Posterior cingulate gyrus (tissue), 11 donors: ENCODE measurements at regions not wholly inside any gene's neighbourhood (a gene's known extent, or its start where the extent isn't known, plus 50 kb on each side); places are given as distances from the start of the nearest gene placed in this dataset.

Experiments used
- DNase-seq, 10 donors: peaks; one replicate each; pipeline versions ENCODE4 v3.0.0 to v3.0.0-alpha.2; 2020 to 2021; ENCODE audit warnings: mixed read lengths in 3 of 10
- intact Hi-C: fragments of 100-400 bp; cut with DNase I; formaldehyde crosslinking; loops from one replicate; pipeline ENCODE4 v1.15.1; 2023

GRCh38 chr16:65297453-65297852, 175.6 kb upstream of the CDH11 start:
- no peak for DNase-seq
- intact Hi-C loops: no loop called here

- intact Hi-C loops: no loop called here
- DNase-seq: no peak
These were observed 173.7 kb upstream of the CDH11 start for GRCh38 chr16:65295527-65295926.

GRCh38 chr16:65294708-65295107, 172.8 kb upstream of the CDH11 start:
- intact Hi-C loops: no loop called here
- DNase-seq: no peak

GRCh38 chr16:65294165-65294564, 172.3 kb upstream of the CDH11 start:
- no peak for DNase-seq
- intact Hi-C loops: no loop called here

- no peak for DNase-seq
- intact Hi-C loops: no loop called here
These were observed 167.2 kb upstream of the CDH11 start for GRCh38 chr16:65289022-65289421.

GRCh38 chr16:65287307-65287706, 165.4 kb upstream of the CDH11 start:
- DNase-seq: no peak
- intact Hi-C loops: no loop called here

- DNase-seq: no peak
- intact Hi-C loops: no loop called here
These were observed 163.5 kb upstream of the CDH11 start for GRCh38 chr16:65285128-65286048.

- intact Hi-C loops: no loop called here
- no peak for DNase-seq
These were observed 162.8 kb upstream of the CDH11 start for GRCh38 chr16:65284626-65285025.

GRCh38 chr16:65283181-65283651, 161.4 kb upstream of the CDH11 start:
- DNase-seq: no peak
- intact Hi-C loops: no loop called here

- DNase-seq: no peak
- intact Hi-C loops: no loop called here
These were observed 159.7 kb upstream of the CDH11 start for GRCh38 chr16:65281586-65281985.

- no peak for DNase-seq
These were observed 159.1 kb upstream of the CDH11 start for GRCh38 chr16:65280845-65281512.

GRCh38 chr16:65279576-65279975, 157.7 kb upstream of the CDH11 start:
- intact Hi-C loops: no loop called here
- DNase-seq: no peak

More at GRCh38 chr16:65280845-65281512, 159.1 kb upstream of the CDH11 start:
- intact Hi-C loops: no loop called here

- no peak for DNase-seq
These were observed 157.0 kb upstream of the CDH11 start for GRCh38 chr16:65278874-65279273.

GRCh38 chr16:65274566-65274965, 152.7 kb upstream of the CDH11 start:
- intact Hi-C loops: no loop called here
- DNase-seq: no peak

More at GRCh38 chr16:65278874-65279273, 157.0 kb upstream of the CDH11 start:
- intact Hi-C loops: no loop called here

GRCh38 chr16:65272699-65273414, 151.0 kb upstream of the CDH11 start:
- DNase-seq: no peak
- intact Hi-C loops: no loop called here

- DNase-seq: no peak
- intact Hi-C loops: no loop called here
These were observed 150.1 kb upstream of the CDH11 start for GRCh38 chr16:65271996-65272395.

- no peak for DNase-seq
- intact Hi-C loops: no loop called here
These were observed 146.5 kb upstream of the CDH11 start for GRCh38 chr16:65268331-65268730.

GRCh38 chr16:65263896-65264295, 142.0 kb upstream of the CDH11 start:
- DNase-seq: no peak
- intact Hi-C loops: no loop called here

- no peak for DNase-seq
- intact Hi-C loops: no loop called here
These were observed 138.9 kb upstream of the CDH11 start for GRCh38 chr16:65260746-65261145.

- intact Hi-C loops: no loop called here
- no peak for DNase-seq
These were observed 132.3 kb upstream of the CDH11 start for GRCh38 chr16:65254144-65254543.

- intact Hi-C loops: no loop called here
- DNase-seq: peak in 1 of 10 donors; percentile 65
These were observed 127.9 kb upstream of the CDH11 start for GRCh38 chr16:65249768-65250167.
